CD4-positive, alpha-beta T cell (primary cell): ENCODE measurements at regions not wholly inside any gene's neighbourhood (a gene's known extent, or its start where the extent isn't known, plus 50 kb on each side); places are given as distances from the start of the nearest gene placed in this dataset.

Experiments
- ATAC-seq: fragments of 200-7000 bp; cut with Tn5 transposase; one replicate; pipeline ENCODE4 v1.10.0; 2022; ENCODE audit warnings: mild to moderate bottlenecking; ENCODE audit not compliant: poor library complexity
- CTCF ChIA-PET: fragments of 350-600 bp; sonication (Branson Sonifier 250); formaldehyde crosslinking; loops from one replicate; lab custom pipeline; 2021; ENCODE audit warnings: antibody characterized with exemption, inconsistent platforms; lab: Charles Lee
- POLR2A ChIA-PET: fragments of 350-600 bp; sonication (Branson Sonifier 250); formaldehyde crosslinking; loops from one replicate; lab custom pipeline; 2021; ENCODE audit warnings: antibody characterized with exemption, inconsistent platforms; lab: Charles Lee
- DNase-seq, 14 experiments: peaks; one replicate each; pipeline ENCODE4 v3.0.0-alpha.2; 2013 to 2020; ENCODE audit warnings: mixed read lengths in 2 of 14
- H3K27ac ChIP-seq, 2 donors: one replicate each; pipeline versions ENCODE4 v1.5.1 to v1.7.0; 2013; ENCODE audit warnings: low read length in 2 of 2, low read depth in 1 of 2, mild to moderate bottlenecking in 1 of 2
- H3K27me3 ChIP-seq, 2 experiments: 1 replicate in 1 of 2; 2 replicates in 1 of 2; pipeline versions ENCODE4 v1.6.1 to v1.7.0; 2013; ENCODE audit warnings: low read length in 2 of 2, control low read depth in 1 of 2, mild to moderate bottlenecking in 1 of 2, moderate library complexity in 1 of 2; ENCODE audit not compliant: insufficient read depth in 2 of 2, control insufficient read depth in 1 of 2
- H3K36me3 ChIP-seq: one replicate; pipeline ENCODE4 v1.6.1; 2013; ENCODE audit warnings: low read length, control low read depth; ENCODE audit not compliant: insufficient read depth
- H3K4me1 ChIP-seq: one replicate; pipeline ENCODE4 v1.6.1; 2013; ENCODE audit warnings: low read length, control low read depth; ENCODE audit not compliant: insufficient read depth
- H3K4me3 ChIP-seq: one replicate; pipeline ENCODE4 v1.5.1; 2013; ENCODE audit warnings: mild to moderate bottlenecking, low read length, moderate library complexity
- H3K9me3 ChIP-seq, 2 experiments: 1 replicate in 1 of 2; 2 replicates in 1 of 2; pipeline versions ENCODE4 v1.6.1 to v1.7.0; 2013; ENCODE audit warnings: low read length in 2 of 2, mild to moderate bottlenecking in 2 of 2, control low read depth in 1 of 2, moderate library complexity in 1 of 2; ENCODE audit not compliant: control insufficient read depth in 1 of 2, insufficient read depth in 1 of 2
- H3K27ac Mint-ChIP-seq: one replicate; pipeline ENCODE4 v1.8.0; 2020; ENCODE audit warnings: mixed read lengths
- H3K27me3 Mint-ChIP-seq: one replicate; pipeline ENCODE4 v1.8.0; 2021; ENCODE audit warnings: mixed read lengths
- H3K36me3 Mint-ChIP-seq: one replicate; pipeline ENCODE4 v1.8.0; 2021; ENCODE audit warnings: low read depth, mixed read lengths
- H3K4me1 Mint-ChIP-seq: one replicate; pipeline ENCODE4 v1.8.0; 2021; ENCODE audit warnings: low read depth, mixed read lengths
- H3K4me3 Mint-ChIP-seq: one replicate; pipeline ENCODE4 v1.8.0; 2020; ENCODE audit warnings: mild to moderate bottlenecking, mixed read lengths
- H3K9me3 Mint-ChIP-seq: one replicate; pipeline ENCODE4 v1.8.0; 2020; ENCODE audit warnings: mixed read lengths
- intact Hi-C, 2 experiments: fragments of 100-400 bp; cut with DNase I in 1 of 2; cut with micrococcal nuclease in 1 of 2; formaldehyde crosslinking; loops; one replicate each; pipeline versions ENCODE4 v1.15.1 to v1.9.0; 2023 to 2025; cut with DNase I, micrococcal nuclease
- TF ChIP-seq, protein P1 (sequence below): fragments of 200-600 bp; IDR thresholded peaks from one replicate; pipeline ENCODE4 v1.8.0; 2022; ENCODE audit warnings: antibody characterized with exemption, mild to moderate bottlenecking

DNA sequence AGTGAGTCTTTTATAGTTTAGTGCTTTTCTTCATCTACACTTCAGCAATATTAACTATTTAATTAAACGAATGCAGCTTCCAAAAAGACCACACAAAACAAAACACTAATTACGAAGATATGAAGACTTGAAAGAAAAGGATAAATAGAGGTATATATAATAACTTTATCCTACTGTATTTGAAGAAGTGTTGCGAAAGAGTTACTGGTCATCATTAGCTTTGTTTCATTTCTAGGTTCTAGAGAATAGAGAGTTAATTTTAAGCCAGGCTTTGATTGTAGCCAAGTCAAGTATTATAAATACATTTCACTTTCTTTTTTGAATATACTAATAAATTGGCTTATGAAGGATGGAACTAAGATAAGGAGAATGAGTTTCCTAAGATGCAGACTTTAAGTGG is 416.8 kb upstream of the GBE1 start:
- DNase-seq (no peak), ATAC-seq (no peak)
- H3K4me1 ChIP-seq: no peaks in the 10 kb centered on the region
- ChIA-PET POLR2A (no interaction called here), CTCF (no interaction called here)
- intact Hi-C loops: no loop called here
- H3K27me3 Mint-ChIP-seq: no peaks in the 10 kb centered on the region
- H3K27ac Mint-ChIP-seq: no peak overlapping the region
- H3K4me3 Mint-ChIP-seq: no peak overlapping the region
- H3K4me1 Mint-ChIP-seq: no peaks in the 10 kb centered on the region
- H3K9me3 Mint-ChIP-seq: peaks cover 2% of the 10 kb centered on the region
- H3K27me3 ChIP-seq: no peaks in the 10 kb centered on the region
- H3K9me3 ChIP-seq: no peaks in the 10 kb centered on the region
- no peaks in the 10 kb centered on the region for H3K36me3 ChIP-seq
- H3K4me3 ChIP-seq: no peak overlapping the region
- no peak overlapping the region for H3K27ac ChIP-seq
- TF ChIP-seq, protein P1, sequence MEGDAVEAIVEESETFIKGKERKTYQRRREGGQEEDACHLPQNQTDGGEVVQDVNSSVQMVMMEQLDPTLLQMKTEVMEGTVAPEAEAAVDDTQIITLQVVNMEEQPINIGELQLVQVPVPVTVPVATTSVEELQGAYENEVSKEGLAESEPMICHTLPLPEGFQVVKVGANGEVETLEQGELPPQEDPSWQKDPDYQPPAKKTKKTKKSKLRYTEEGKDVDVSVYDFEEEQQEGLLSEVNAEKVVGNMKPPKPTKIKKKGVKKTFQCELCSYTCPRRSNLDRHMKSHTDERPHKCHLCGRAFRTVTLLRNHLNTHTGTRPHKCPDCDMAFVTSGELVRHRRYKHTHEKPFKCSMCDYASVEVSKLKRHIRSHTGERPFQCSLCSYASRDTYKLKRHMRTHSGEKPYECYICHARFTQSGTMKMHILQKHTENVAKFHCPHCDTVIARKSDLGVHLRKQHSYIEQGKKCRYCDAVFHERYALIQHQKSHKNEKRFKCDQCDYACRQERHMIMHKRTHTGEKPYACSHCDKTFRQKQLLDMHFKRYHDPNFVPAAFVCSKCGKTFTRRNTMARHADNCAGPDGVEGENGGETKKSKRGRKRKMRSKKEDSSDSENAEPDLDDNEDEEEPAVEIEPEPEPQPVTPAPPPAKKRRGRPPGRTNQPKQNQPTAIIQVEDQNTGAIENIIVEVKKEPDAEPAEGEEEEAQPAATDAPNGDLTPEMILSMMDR: no peak
- H3K36me3 Mint-ChIP-seq: no peaks in the 10 kb centered on the region

DNA sequence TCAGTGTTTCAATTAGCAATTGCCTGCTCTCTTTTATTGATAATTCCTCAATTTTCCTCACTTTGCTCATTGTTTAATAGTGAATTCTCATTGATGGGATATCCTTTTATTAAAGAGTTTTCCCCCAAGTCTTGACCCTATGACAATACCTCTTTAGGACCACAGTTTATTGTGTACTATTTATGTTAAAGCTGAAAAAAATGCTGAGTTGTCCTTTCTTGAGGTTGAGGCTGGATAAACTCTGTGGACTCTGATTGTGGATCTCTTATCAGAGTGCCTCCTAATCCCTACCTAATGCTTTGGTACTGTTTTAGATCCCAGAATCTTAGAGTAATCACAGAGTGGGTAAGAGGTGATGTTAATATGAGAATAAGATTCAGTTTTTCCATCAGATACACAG is 416.3 kb upstream of the GBE1 start:
- H3K4me1 Mint-ChIP-seq: no peaks in the 10 kb centered on the region
- TF ChIP-seq, protein P1: no peak
- POLR2A ChIA-PET: no interaction called here
- H3K36me3 Mint-ChIP-seq: no peaks in the 10 kb centered on the region
- CTCF ChIA-PET: no interaction called here
- Histone ChIP-seq H3K27ac (no peak overlapping the region), H3K36me3 (no peaks in the 10 kb centered on the region), H3K9me3 (no peaks in the 10 kb centered on the region), H3K4me3 (no peak overlapping the region), H3K4me1 (no peaks in the 10 kb centered on the region), H3K27me3 (no peaks in the 10 kb centered on the region)
- intact Hi-C loops: no loop called here
- no peak overlapping the region for H3K27ac Mint-ChIP-seq
- DNase-seq (no peak), ATAC-seq (no peak)
- no peaks in the 10 kb centered on the region for H3K27me3 Mint-ChIP-seq
- H3K9me3 Mint-ChIP-seq: peaks cover 2% of the 10 kb centered on the region
- H3K4me3 Mint-ChIP-seq: no peak overlapping the region

DNA sequence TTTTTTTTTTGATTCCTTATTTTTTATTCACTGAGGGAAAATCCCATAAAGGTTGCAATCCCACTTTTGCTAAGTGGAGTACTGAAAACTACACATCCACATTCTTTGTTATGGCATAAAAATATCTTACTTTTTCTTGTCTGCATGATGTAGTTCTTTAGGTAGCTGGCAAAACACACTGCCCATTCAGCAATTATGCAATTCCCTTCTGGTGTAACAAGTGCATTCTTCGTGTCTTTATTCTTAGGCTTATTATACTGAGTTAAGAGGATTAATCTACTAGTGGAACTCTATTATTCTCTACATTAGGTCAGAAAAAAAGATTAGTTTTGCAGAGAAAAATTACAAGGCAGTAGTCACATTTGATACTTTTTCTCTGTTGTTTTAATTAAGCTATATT is 403.8 kb upstream of the GBE1 start:
- TF ChIP-seq, protein P1: no peak
- DNase-seq (no peak), ATAC-seq (no peak)
- Mint-ChIP-seq H3K27me3 (no peaks in the 10 kb centered on the region), H3K27ac (no peak overlapping the region), H3K9me3 (peaks cover 2% of the 10 kb centered on the region), H3K36me3 (no peaks in the 10 kb centered on the region), H3K4me3 (no peak overlapping the region), H3K4me1 (peaks cover 3% of the 10 kb centered on the region)
- Histone ChIP-seq H3K36me3 (no peaks in the 10 kb centered on the region), H3K27ac (no peak overlapping the region), H3K4me1 (no peaks in the 10 kb centered on the region), H3K4me3 (no peak overlapping the region), H3K9me3 (no peaks in the 10 kb centered on the region), H3K27me3 (no peaks in the 10 kb centered on the region)
- POLR2A ChIA-PET: no interaction called here
- intact Hi-C loops: no loop called here
- CTCF ChIA-PET: no interaction called here
